Progenitor cell of endocrine pancreas (in vitro differentiated cells): ENCODE measurements at regions not wholly inside any gene's neighbourhood (a gene's known extent, or its start where the extent isn't known, plus 50 kb on each side); places are given as distances from the start of the nearest gene placed in this dataset.

Experiments used
- DNase-seq: peaks from one replicate; pipeline ENCODE4 v3.0.0; 2021; ENCODE audit warnings: low spot score; ENCODE audit not compliant: unreplicated experiment
- H3K27ac Mint-ChIP-seq: 2 replicates; pipeline ENCODE4 v1.8.0; 2021; ENCODE audit warnings: mild to moderate bottlenecking, moderate library complexity, mixed read lengths
- H3K27me3 Mint-ChIP-seq: 2 replicates; pipeline ENCODE4 v1.8.0; 2021; ENCODE audit warnings: mixed read lengths
- H3K36me3 Mint-ChIP-seq: 2 replicates; pipeline ENCODE4 v1.8.0; 2022; ENCODE audit warnings: mixed read lengths; ENCODE audit not compliant: insufficient read depth
- H3K4me1 Mint-ChIP-seq: 2 replicates; pipeline ENCODE4 v1.8.0; 2021; ENCODE audit warnings: low read depth, mixed read lengths
- H3K4me3 Mint-ChIP-seq: 2 replicates; pipeline ENCODE4 v1.8.0; 2021; ENCODE audit warnings: low read depth, mild to moderate bottlenecking, moderate library complexity, mixed read lengths
- H3K9me3 Mint-ChIP-seq: 2 replicates; pipeline ENCODE4 v1.8.0; 2021; ENCODE audit warnings: low read depth, mixed read lengths
- TF ChIP-seq, protein P1 (sequence below): fragments of 200-600 bp; sonication (generic); IDR thresholded peaks from one replicate; pipeline ENCODE4 v1.5.0; 2021; ENCODE audit warnings: antibody characterized with exemption, mild to moderate bottlenecking; ENCODE audit not compliant: unreplicated experiment

DNA sequence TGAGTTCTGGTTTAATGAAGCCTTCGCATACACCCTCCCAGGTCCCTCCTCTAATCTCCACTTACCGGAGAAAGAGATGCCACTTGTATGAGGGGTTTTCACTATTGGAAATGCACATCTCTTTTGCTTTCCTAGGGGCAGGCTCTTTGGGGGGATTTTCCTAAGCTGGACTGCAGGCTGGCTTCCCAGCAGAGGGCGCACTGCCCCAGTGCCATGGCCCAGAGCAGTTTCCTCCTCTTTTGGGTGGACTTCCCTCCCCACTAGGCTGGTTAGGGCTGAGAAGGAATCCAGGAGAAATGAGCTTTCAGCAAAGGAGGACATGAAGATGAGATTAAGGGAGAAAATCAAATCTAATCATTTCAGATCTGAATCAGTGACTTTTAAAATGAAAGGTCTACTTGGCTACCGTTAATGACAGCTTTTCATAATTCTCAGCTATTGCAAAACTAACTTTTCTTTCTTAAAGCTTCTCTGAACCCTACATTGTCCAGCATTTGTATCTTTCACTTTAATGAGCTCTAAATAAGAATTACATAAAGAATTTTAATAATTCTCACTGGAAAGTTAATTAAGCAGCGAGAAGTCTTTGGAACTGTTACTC is 784.1 kb upstream of the FANCL start:
- Mint-ChIP-seq H3K27ac (no peak overlapping the region), H3K4me1 (no peaks in the 10 kb centered on the region), H3K36me3 (no peaks in the 10 kb centered on the region), H3K9me3 (no peaks in the 10 kb centered on the region), H3K4me3 (no peak overlapping the region), H3K27me3 (no peaks in the 10 kb centered on the region)
- DNase-seq, result peak; percentile 24
- TF ChIP-seq, protein P1, sequence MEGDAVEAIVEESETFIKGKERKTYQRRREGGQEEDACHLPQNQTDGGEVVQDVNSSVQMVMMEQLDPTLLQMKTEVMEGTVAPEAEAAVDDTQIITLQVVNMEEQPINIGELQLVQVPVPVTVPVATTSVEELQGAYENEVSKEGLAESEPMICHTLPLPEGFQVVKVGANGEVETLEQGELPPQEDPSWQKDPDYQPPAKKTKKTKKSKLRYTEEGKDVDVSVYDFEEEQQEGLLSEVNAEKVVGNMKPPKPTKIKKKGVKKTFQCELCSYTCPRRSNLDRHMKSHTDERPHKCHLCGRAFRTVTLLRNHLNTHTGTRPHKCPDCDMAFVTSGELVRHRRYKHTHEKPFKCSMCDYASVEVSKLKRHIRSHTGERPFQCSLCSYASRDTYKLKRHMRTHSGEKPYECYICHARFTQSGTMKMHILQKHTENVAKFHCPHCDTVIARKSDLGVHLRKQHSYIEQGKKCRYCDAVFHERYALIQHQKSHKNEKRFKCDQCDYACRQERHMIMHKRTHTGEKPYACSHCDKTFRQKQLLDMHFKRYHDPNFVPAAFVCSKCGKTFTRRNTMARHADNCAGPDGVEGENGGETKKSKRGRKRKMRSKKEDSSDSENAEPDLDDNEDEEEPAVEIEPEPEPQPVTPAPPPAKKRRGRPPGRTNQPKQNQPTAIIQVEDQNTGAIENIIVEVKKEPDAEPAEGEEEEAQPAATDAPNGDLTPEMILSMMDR, result peak; percentile 91

GRCh38 chr2:59021786-59022185 is 780.7 kb upstream of the FANCL start:
- no peaks in the 10 kb centered on the region for H3K36me3 Mint-ChIP-seq

DNA sequence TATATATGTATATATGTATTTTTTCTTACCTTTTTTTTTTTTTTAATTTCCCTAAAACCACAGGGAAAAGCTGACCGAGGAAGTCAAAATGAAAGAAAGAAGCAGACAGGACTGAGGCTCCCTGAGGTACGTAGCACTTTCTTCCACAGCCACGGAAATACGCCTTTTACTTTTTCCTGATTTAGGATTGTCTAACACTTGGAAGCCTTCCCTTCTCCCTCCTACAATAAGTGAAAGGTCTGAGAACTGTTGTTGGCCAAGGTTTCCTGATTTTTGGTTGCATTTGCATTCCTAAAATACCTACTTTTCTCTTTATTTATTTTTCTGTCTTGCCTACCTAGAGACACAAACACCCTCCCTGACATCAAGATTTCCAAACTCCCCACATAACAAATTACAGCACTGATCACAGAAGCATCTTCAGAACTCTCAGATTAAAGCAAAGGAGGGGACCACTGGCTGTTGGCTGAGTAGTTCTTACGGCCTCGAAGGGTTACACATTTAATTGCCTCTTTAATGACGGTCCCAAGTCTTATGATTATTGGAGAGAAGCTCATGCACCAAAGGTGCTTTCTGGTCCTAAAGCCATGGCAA is 778.5 kb upstream of the FANCL start:
- DNase-seq, result no peak
- Mint-ChIP-seq H3K27ac (no peak overlapping the region), H3K36me3 (no peaks in the 10 kb centered on the region), H3K4me1 (peaks cover 4% of the 10 kb centered on the region), H3K4me3 (no peak overlapping the region), H3K9me3 (no peaks in the 10 kb centered on the region), H3K27me3 (no peaks in the 10 kb centered on the region)
- TF ChIP-seq, protein P1, result no peak

More at GRCh38 chr2:59021786-59022185, 780.7 kb upstream of the FANCL start:
- H3K27ac Mint-ChIP-seq, result no peak overlapping the region
- H3K4me3 Mint-ChIP-seq, result no peak overlapping the region
- DNase-seq, result no peak
- H3K4me1 Mint-ChIP-seq, result no peaks in the 10 kb centered on the region
- H3K9me3 Mint-ChIP-seq, result no peaks in the 10 kb centered on the region
- H3K27me3 Mint-ChIP-seq, result no peaks in the 10 kb centered on the region
- TF ChIP-seq, protein P1, result no peak

GRCh38 chr2:59018737-59019136 is 777.6 kb upstream of the FANCL start:
- H3K4me1 Mint-ChIP-seq, result peaks cover 4% of the 10 kb centered on the region
- no peak overlapping the region for H3K27ac Mint-ChIP-seq
- H3K4me3 Mint-ChIP-seq, result no peak overlapping the region
- TF ChIP-seq, protein P1, result no peak
- no peaks in the 10 kb centered on the region for H3K9me3 Mint-ChIP-seq
- DNase-seq, result no peak
- no peaks in the 10 kb centered on the region for H3K36me3 Mint-ChIP-seq
- H3K27me3 Mint-ChIP-seq, result no peaks in the 10 kb centered on the region

- H3K4me1 Mint-ChIP-seq, result peaks cover 4% of the 10 kb centered on the region
- no peak for DNase-seq
- H3K27ac Mint-ChIP-seq, result no peak overlapping the region
- H3K9me3 Mint-ChIP-seq, result no peaks in the 10 kb centered on the region
- no peaks in the 10 kb centered on the region for H3K36me3 Mint-ChIP-seq
- no peaks in the 10 kb centered on the region for H3K27me3 Mint-ChIP-seq
- TF ChIP-seq, protein P1, result no peak
- H3K4me3 Mint-ChIP-seq, result no peak overlapping the region
These were observed 773.9 kb upstream of the FANCL start for GRCh38 chr2:59015027-59015426.
